ENCODE measurements at regions not wholly inside any gene's neighbourhood (a gene's known extent, or its start where the extent isn't known, plus 50 kb on each side); places are given as distances from the start of the nearest gene placed in this dataset.
"Not testable (repeated sequence)": the region's sequence is repeated elsewhere in the genome, so short reads cannot be mapped to it uniquely, and the experiment has no call there.

DNA sequence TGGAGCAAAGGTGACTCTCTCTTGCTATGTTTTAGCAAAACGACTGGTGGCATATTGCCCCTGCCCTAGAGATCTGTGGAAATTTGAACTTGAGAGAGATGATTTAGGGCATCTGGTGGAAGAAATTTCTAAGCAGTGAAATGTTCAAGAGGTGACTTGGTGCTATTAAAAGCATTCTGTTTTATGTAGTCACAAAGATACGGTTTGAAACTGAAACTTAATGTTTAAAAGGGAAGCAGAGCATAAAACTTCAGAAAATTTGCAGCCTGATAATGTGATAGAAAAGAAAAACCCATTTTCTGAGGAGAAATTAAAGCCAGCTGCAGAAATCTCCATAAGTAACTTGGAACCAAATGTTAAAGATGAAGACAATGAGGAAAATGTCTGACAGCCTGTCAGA is 1170.7 kb upstream of the IGFBP7 start:
- TF ChIP-seq, protein P1, sequence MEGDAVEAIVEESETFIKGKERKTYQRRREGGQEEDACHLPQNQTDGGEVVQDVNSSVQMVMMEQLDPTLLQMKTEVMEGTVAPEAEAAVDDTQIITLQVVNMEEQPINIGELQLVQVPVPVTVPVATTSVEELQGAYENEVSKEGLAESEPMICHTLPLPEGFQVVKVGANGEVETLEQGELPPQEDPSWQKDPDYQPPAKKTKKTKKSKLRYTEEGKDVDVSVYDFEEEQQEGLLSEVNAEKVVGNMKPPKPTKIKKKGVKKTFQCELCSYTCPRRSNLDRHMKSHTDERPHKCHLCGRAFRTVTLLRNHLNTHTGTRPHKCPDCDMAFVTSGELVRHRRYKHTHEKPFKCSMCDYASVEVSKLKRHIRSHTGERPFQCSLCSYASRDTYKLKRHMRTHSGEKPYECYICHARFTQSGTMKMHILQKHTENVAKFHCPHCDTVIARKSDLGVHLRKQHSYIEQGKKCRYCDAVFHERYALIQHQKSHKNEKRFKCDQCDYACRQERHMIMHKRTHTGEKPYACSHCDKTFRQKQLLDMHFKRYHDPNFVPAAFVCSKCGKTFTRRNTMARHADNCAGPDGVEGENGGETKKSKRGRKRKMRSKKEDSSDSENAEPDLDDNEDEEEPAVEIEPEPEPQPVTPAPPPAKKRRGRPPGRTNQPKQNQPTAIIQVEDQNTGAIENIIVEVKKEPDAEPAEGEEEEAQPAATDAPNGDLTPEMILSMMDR (IDR thresholded peaks at IDR 0.05) = not testable (repeated sequence)
- not testable (repeated sequence) for TF ChIP-seq EP300, POLR2AphosphoS5, POLR2A (IDR thresholded peaks at IDR 0.05)

Data from suprapubic skin (tissue), 4 donors.